CD4-positive, alpha-beta T cell (primary cell): ENCODE measurements at regions not wholly inside any gene's neighbourhood (a gene's known extent, or its start where the extent isn't known, plus 50 kb on each side); places are given as distances from the start of the nearest gene placed in this dataset.

ENCODE experiments used
- ATAC-seq: fragments of 200-7000 bp; cut with Tn5 transposase; one replicate; pipeline ENCODE4 v1.10.0; 2022; ENCODE audit warnings: mild to moderate bottlenecking; ENCODE audit not compliant: poor library complexity
- CTCF ChIA-PET: fragments of 350-600 bp; sonication (Branson Sonifier 250); formaldehyde crosslinking; loops from one replicate; lab custom pipeline; 2021; ENCODE audit warnings: antibody characterized with exemption, inconsistent platforms; lab: Charles Lee
- POLR2A ChIA-PET: fragments of 350-600 bp; sonication (Branson Sonifier 250); formaldehyde crosslinking; loops from one replicate; lab custom pipeline; 2021; ENCODE audit warnings: antibody characterized with exemption, inconsistent platforms; lab: Charles Lee
- DNase-seq, 14 experiments: peaks; one replicate each; pipeline ENCODE4 v3.0.0-alpha.2; 2013 to 2020; ENCODE audit warnings: mixed read lengths in 2 of 14
- H3K27ac ChIP-seq, 2 donors: one replicate each; pipeline versions ENCODE4 v1.5.1 to v1.7.0; 2013; ENCODE audit warnings: low read length in 2 of 2, low read depth in 1 of 2, mild to moderate bottlenecking in 1 of 2
- H3K27me3 ChIP-seq, 2 experiments: 1 replicate in 1 of 2; 2 replicates in 1 of 2; pipeline versions ENCODE4 v1.6.1 to v1.7.0; 2013; ENCODE audit warnings: low read length in 2 of 2, control low read depth in 1 of 2, mild to moderate bottlenecking in 1 of 2, moderate library complexity in 1 of 2; ENCODE audit not compliant: insufficient read depth in 2 of 2, control insufficient read depth in 1 of 2
- H3K36me3 ChIP-seq: one replicate; pipeline ENCODE4 v1.6.1; 2013; ENCODE audit warnings: low read length, control low read depth; ENCODE audit not compliant: insufficient read depth
- H3K4me1 ChIP-seq: one replicate; pipeline ENCODE4 v1.6.1; 2013; ENCODE audit warnings: low read length, control low read depth; ENCODE audit not compliant: insufficient read depth
- H3K4me3 ChIP-seq: one replicate; pipeline ENCODE4 v1.5.1; 2013; ENCODE audit warnings: mild to moderate bottlenecking, low read length, moderate library complexity
- H3K9me3 ChIP-seq, 2 experiments: 1 replicate in 1 of 2; 2 replicates in 1 of 2; pipeline versions ENCODE4 v1.6.1 to v1.7.0; 2013; ENCODE audit warnings: low read length in 2 of 2, mild to moderate bottlenecking in 2 of 2, control low read depth in 1 of 2, moderate library complexity in 1 of 2; ENCODE audit not compliant: control insufficient read depth in 1 of 2, insufficient read depth in 1 of 2
- H3K27ac Mint-ChIP-seq: one replicate; pipeline ENCODE4 v1.8.0; 2020; ENCODE audit warnings: mixed read lengths
- H3K27me3 Mint-ChIP-seq: one replicate; pipeline ENCODE4 v1.8.0; 2021; ENCODE audit warnings: mixed read lengths
- H3K36me3 Mint-ChIP-seq: one replicate; pipeline ENCODE4 v1.8.0; 2021; ENCODE audit warnings: low read depth, mixed read lengths
- H3K4me1 Mint-ChIP-seq: one replicate; pipeline ENCODE4 v1.8.0; 2021; ENCODE audit warnings: low read depth, mixed read lengths
- H3K4me3 Mint-ChIP-seq: one replicate; pipeline ENCODE4 v1.8.0; 2020; ENCODE audit warnings: mild to moderate bottlenecking, mixed read lengths
- H3K9me3 Mint-ChIP-seq: one replicate; pipeline ENCODE4 v1.8.0; 2020; ENCODE audit warnings: mixed read lengths
- CTCF ChIP-seq: fragments of 200-600 bp; IDR thresholded peaks from one replicate; pipeline ENCODE4 v1.8.0; 2022; ENCODE audit warnings: antibody characterized with exemption, mild to moderate bottlenecking
- intact Hi-C, 2 experiments: fragments of 100-400 bp; cut with DNase I in 1 of 2; cut with micrococcal nuclease in 1 of 2; formaldehyde crosslinking; loops; one replicate each; pipeline versions ENCODE4 v1.15.1 to v1.9.0; 2023 to 2025; cut with DNase I, micrococcal nuclease

DNA sequence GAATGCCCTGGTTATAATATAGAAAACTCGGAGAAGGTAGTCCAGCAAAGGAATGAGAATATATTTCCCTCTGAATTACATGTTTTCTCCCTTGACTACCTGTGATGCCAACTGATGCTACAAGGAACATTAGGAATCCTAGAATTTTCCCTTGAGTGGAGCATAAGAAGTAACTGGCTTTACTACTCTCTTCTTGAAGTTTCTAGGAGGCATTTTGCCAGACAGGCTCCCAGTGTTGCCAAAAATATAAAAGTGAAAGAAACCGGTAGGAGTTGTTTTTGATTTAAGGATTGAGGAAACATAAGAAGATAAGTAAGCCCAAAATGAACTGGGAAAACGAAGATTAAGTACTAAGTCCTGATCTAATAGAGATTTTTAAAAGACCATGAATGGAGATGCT lies 693.4 kb downstream of the NOVA1 start:
- Mint-ChIP-seq H3K4me1 (no peaks in the 10 kb centered on the region), H3K9me3 (peaks cover 13% of the 10 kb centered on the region), H3K4me3 (no peak overlapping the region), H3K27me3 (no peaks in the 10 kb centered on the region), H3K36me3 (no peaks in the 10 kb centered on the region), H3K27ac (no peak overlapping the region)
- Histone ChIP-seq H3K9me3 (no peaks in the 10 kb centered on the region), H3K4me1 (no peaks in the 10 kb centered on the region), H3K36me3 (no peaks in the 10 kb centered on the region), H3K27ac (no peak overlapping the region), H3K27me3 (no peaks in the 10 kb centered on the region), H3K4me3 (no peak overlapping the region)
- TF ChIP-seq CTCF, result no peak
- DNase-seq (no peak), ATAC-seq (no peak)
- POLR2A ChIA-PET, result no interaction called here
- CTCF ChIA-PET, result no interaction called here
- intact Hi-C loops, result no loop called here

DNA sequence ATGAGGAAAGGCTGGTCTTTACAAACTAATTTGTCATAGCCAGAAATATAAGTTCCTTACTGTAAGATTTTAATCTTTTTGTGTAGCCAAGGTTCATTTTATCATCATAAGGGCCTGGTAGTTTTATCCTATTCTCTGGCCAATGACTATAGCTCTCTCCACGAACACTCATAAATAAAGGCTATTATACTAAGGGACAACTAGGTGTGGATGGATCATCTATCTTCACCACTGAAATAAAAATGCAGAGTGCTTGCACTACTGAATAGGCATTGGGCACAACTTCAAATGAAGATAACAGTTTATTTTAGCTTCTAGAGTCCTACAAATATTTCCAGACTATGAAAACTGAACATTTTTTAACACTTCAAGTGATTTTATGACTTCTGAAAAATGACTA lies 698.6 kb downstream of the NOVA1 start:
- H3K27ac ChIP-seq, result no peak overlapping the region
- TF ChIP-seq CTCF, result no peak
- no peak overlapping the region for H3K27ac Mint-ChIP-seq
- no peak overlapping the region for H3K4me3 Mint-ChIP-seq
- H3K4me3 ChIP-seq, result no peak overlapping the region
- H3K27me3 ChIP-seq, result no peaks in the 10 kb centered on the region
- CTCF ChIA-PET, result no interaction called here
- no peaks in the 10 kb centered on the region for H3K4me1 ChIP-seq
- H3K27me3 Mint-ChIP-seq, result no peaks in the 10 kb centered on the region
- no peak for ATAC-seq
- no peak for DNase-seq
- H3K4me1 Mint-ChIP-seq, result no peaks in the 10 kb centered on the region
- POLR2A ChIA-PET, result no interaction called here
- intact Hi-C loops, result no loop called here
- no peaks in the 10 kb centered on the region for H3K36me3 ChIP-seq
- H3K9me3 Mint-ChIP-seq, result peaks cover 18% of the 10 kb centered on the region
- no peaks in the 10 kb centered on the region for H3K36me3 Mint-ChIP-seq
- H3K9me3 ChIP-seq, result no peaks in the 10 kb centered on the region

DNA sequence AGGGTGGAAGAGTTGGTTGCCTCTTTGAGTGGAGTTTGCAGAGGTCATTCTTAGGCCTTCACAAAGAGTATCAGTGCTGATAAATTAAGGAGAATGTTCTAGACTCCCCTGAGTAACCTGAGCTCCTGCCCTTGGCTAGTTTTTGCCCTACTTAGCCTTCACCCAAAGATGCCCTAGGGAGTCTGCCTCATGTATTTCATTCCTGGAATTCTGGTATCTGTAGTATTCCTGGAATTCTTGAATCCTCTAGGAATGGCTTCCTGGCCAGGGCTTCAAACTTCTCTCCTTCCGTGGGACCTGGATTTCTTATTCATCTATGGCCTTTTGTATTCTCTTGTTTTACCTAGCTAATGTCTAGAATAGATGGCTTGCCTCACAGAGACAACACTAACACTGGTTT lies 701.1 kb downstream of the NOVA1 start:
- Mint-ChIP-seq H3K36me3 (no peaks in the 10 kb centered on the region), H3K27me3 (no peaks in the 10 kb centered on the region), H3K27ac (no peak overlapping the region), H3K4me1 (no peaks in the 10 kb centered on the region), H3K4me3 (no peak overlapping the region), H3K9me3 (peaks cover 18% of the 10 kb centered on the region)
- Histone ChIP-seq H3K27me3 (no peaks in the 10 kb centered on the region), H3K9me3 (no peaks in the 10 kb centered on the region), H3K4me1 (no peaks in the 10 kb centered on the region), H3K36me3 (no peaks in the 10 kb centered on the region), H3K4me3 (no peak overlapping the region), H3K27ac (no peak overlapping the region)
- intact Hi-C loops, result no loop called here
- ChIA-PET CTCF (no interaction called here), POLR2A (no interaction called here)
- ATAC-seq (no peak), DNase-seq (no peak)
- no peak for TF ChIP-seq CTCF
